GM21447 (cell line): ENCODE measurements at regions not wholly inside any gene's neighbourhood (a gene's known extent, or its start where the extent isn't known, plus 50 kb on each side); places are given as distances from the start of the nearest gene placed in this dataset.
"Not testable (repeated sequence)": the region's sequence is repeated elsewhere in the genome, so short reads cannot be mapped to it uniquely, and the experiment has no call there.

Experiments used
- ATAC-seq: cut with Tn5 transposase; IDR thresholded peaks from one replicate; pipeline ENCODE4 v1.9.1; 2021; ENCODE audit not compliant: unreplicated experiment

GRCh38 chrX:66692512-66692911, 53.6 kb upstream of the EDA2R start:
- not testable (repeated sequence) for ATAC-seq
